ENCODE measurements at regions not wholly inside any gene's neighbourhood (a gene's known extent, or its start where the extent isn't known, plus 50 kb on each side); places are given as distances from the start of the nearest gene placed in this dataset.

DNA sequence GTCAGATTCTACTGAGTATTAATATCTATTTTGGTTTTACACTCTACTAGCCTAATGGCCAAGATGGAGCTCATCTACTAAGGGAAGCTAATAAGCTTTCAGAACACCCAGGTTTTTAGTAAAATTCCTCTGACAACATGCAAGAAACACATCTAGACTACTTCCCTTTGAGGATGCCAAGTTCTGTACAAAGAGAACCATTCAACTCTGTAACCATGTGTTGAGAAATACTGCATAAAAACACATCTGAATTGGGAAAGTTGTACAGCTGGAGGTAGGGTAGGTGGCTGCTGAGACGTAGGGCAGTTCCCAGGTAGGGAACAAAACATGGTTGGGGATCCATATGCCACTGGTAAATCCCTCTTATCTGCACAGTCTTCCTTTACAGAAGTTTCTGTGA is 66.2 kb downstream of the SC5D start:
- TF ChIP-seq, protein P1, sequence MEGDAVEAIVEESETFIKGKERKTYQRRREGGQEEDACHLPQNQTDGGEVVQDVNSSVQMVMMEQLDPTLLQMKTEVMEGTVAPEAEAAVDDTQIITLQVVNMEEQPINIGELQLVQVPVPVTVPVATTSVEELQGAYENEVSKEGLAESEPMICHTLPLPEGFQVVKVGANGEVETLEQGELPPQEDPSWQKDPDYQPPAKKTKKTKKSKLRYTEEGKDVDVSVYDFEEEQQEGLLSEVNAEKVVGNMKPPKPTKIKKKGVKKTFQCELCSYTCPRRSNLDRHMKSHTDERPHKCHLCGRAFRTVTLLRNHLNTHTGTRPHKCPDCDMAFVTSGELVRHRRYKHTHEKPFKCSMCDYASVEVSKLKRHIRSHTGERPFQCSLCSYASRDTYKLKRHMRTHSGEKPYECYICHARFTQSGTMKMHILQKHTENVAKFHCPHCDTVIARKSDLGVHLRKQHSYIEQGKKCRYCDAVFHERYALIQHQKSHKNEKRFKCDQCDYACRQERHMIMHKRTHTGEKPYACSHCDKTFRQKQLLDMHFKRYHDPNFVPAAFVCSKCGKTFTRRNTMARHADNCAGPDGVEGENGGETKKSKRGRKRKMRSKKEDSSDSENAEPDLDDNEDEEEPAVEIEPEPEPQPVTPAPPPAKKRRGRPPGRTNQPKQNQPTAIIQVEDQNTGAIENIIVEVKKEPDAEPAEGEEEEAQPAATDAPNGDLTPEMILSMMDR (IDR thresholded peaks at IDR 0.05 in 2 of 3, conservative IDR thresholded peaks at IDR 0.05 in 1 of 3; ENCODE audit: insufficient read depth in 2 of 3, low read depth in 1 of 3, low read length in 3 of 3), result no peak
- TF ChIP-seq ZBTB7A (IDR thresholded peaks at IDR 0.05; ENCODE audit: borderline replicate concordance, control insufficient read depth, low read depth, low read length) (no peak), L3MBTL2 (IDR thresholded peaks at IDR 0.05) (no peak), ETS2 (tag; IDR thresholded peaks at IDR 0.05; ENCODE audit: borderline replicate concordance, poor library complexity, severe bottlenecking) (no peak), ETV5 (CRISPR knock-in tag; IDR thresholded peaks at IDR 0.05; ENCODE audit: low read depth) (no peak)
- TF ChIP-seq, protein P2, sequence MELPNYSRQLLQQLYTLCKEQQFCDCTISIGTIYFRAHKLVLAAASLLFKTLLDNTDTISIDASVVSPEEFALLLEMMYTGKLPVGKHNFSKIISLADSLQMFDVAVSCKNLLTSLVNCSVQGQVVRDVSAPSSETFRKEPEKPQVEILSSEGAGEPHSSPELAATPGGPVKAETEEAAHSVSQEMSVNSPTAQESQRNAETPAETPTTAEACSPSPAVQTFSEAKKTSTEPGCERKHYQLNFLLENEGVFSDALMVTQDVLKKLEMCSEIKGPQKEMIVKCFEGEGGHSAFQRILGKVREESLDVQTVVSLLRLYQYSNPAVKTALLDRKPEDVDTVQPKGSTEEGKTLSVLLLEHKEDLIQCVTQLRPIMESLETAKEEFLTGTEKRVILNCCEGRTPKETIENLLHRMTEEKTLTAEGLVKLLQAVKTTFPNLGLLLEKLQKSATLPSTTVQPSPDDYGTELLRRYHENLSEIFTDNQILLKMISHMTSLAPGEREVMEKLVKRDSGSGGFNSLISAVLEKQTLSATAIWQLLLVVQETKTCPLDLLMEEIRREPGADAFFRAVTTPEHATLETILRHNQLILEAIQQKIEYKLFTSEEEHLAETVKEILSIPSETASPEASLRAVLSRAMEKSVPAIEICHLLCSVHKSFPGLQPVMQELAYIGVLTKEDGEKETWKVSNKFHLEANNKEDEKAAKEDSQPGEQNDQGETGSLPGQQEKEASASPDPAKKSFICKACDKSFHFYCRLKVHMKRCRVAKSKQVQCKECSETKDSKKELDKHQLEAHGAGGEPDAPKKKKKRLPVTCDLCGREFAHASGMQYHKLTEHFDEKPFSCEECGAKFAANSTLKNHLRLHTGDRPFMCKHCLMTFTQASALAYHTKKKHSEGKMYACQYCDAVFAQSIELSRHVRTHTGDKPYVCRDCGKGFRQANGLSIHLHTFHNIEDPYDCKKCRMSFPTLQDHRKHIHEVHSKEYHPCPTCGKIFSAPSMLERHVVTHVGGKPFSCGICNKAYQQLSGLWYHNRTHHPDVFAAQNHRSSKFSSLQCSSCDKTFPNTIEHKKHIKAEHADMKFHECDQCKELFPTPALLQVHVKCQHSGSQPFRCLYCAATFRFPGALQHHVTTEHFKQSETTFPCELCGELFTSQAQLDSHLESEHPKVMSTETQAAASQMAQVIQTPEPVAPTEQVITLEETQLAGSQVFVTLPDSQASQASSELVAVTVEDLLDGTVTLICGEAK (IDR thresholded peaks at IDR 0.05), result no peak
- TF ChIP-seq, protein P2 (CRISPR knock-in tag; IDR thresholded peaks at IDR 0.05), result no peak

Measured in K562 (cell line).